GM19035 (cell line): ENCODE measurements at regions not wholly inside any gene's neighbourhood (a gene's known extent, or its start where the extent isn't known, plus 50 kb on each side); places are given as distances from the start of the nearest gene placed in this dataset.

Experiments used
- ATAC-seq: cut with Tn5 transposase; IDR thresholded peaks from one replicate; pipeline ENCODE4 v1.9.1; 2021; ENCODE audit not compliant: unreplicated experiment

DNA sequence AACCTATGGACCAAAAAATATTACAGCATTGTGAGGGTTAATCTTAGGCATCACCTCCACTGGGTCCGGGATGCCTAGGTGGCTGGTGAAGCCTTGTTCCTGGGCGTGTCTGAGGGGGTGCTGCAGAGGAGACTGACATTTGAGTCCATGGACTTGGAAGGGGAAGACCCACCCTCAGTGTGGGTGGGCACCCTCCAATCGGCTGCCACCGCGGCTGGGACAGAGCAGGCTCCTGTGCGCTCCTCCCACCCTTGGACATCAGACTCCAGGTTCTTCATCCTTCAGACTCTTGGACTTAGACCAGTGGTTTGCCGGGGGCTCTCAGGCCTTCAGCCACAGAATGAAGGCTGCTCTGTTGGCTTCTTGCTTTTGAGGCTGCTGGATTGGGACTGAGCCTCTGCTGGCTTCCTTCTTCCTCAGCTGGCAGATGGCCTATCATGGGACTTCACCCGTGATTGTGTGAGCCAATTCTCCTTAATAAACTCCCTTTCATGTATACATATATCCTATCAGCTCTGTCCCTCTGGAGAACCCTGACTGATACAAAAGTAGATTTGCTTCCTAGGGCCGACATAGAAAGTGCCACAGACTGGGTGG is 113.1 kb downstream of the TTLL2 start:
- ATAC-seq: no peak

- ATAC-seq: no peak
These were observed 116.9 kb downstream of the TTLL2 start for GRCh38 chr6:167441715-167442206.

- ATAC-seq: no peak
These were observed 117.4 kb downstream of the TTLL2 start for GRCh38 chr6:167442245-167442644.

GRCh38 chr6:167442796-167443680 is 118.2 kb downstream of the TTLL2 start:
- no peak for ATAC-seq

DNA sequence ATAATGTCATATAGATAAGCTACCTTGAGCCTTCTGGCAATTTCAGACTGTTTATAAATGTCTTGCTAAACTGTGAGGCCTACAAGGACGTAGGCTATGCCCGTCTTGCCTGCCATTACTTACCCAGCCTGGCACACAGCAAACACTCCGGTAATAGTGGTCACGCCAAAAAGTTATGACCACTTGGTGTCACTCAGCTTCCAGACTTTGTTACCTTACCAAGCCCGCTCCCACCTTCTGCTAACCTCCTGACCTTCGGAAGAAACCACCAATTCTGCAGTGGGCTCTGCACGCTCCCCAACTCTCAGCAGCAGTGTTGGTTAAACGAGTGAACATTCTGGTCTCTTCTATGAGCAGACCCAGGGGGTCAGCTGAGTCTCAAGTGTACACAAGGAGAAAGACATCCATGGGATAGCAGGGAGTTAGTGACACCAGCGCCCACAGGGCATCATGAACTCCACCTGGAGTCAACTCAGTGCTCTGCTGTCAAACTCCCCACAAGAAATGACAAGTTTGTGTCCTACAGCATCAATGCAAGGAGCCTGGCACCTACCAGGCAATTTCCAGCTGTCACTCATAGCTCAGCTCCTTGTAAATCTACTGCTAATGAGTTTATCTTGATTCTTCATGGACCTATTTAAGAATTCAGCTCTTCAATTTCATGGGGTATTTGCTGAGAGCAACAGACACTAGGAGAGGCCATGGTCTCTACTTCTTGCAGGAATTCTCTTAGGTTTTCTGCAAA is 119.9 kb downstream of the TTLL2 start:
- no peak for ATAC-seq

DNA sequence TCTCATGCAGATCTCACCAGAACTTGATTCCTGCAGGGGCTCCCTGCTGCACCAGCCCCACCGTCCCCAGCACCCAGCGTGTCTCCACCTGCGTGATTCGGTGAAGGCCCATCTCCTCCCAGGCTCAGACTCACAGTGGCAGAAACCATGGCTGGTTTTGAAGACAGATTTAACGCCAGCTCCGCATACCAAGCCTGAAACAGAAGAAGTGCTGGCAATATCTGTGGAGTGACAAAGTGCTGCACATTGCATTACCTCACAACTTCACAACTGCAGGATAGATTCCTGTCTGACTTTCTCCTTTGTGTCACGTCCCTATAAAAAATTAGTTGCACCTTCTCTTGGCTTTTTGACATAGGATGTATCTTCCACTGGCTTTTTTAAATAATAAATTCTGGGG is 120.7 kb downstream of the TTLL2 start:
- ATAC-seq: no peak

GRCh38 chr6:167446046-167446445 is 121.2 kb downstream of the TTLL2 start:
- no peak for ATAC-seq

DNA sequence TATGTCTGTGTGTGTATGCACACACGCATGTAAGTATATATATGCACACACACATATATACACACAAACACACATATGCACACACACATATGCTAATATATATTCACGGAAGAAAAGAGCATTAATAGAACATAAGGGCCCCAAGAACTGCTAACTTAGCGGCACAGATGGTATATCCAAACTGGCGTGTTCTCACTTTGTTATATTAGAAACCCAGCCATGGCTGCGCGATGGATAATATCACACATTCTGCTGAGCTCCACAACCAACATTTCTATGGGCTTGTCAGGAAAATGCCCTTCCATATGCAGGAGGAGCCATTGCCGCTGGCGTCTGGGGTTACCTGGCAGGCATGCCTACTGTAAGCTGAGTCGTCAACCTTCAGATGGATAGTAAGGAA is 122.1 kb downstream of the TTLL2 start:
- no peak for ATAC-seq

GRCh38 chr6:167448378-167448777 is 123.5 kb downstream of the TTLL2 start:
- ATAC-seq: no peak

DNA sequence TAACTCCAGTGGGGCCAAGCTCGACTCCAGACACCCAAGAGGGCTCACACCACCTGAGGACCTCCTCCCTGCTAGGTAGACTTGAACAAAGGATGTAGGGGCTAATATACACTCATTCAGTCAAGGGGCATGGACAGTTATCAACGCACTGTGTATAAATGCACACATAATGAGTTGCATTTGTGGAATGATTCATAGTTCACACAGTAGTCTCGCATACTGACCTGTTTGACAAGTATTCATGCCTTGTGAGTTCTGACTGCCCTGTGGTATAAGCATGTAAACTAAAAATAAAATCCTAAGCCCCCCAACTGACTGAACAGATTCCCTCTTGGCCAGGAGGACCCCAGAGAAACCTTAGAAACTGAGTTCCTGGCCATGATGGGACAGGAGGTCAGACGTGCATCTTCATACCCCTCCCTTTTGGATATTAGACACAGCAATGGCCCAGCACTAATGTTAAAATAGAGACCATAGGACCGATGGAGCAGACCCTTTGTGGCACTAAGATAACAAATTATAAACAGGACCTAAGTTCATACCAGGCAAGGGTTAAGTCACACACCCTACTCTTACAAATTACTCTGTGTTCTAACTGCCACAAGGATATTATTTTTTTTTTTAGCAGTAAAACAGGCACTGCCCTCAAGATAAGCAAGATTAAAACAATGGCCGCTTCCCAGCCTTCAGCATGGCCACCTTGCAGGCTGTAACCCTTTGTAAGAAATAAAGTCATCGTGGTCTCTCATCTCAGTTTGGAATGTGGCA is 124.4 kb downstream of the TTLL2 start:
- ATAC-seq: no peak

GRCh38 chr6:167450626-167451025 is 125.7 kb downstream of the TTLL2 start:
- no peak for ATAC-seq

DNA sequence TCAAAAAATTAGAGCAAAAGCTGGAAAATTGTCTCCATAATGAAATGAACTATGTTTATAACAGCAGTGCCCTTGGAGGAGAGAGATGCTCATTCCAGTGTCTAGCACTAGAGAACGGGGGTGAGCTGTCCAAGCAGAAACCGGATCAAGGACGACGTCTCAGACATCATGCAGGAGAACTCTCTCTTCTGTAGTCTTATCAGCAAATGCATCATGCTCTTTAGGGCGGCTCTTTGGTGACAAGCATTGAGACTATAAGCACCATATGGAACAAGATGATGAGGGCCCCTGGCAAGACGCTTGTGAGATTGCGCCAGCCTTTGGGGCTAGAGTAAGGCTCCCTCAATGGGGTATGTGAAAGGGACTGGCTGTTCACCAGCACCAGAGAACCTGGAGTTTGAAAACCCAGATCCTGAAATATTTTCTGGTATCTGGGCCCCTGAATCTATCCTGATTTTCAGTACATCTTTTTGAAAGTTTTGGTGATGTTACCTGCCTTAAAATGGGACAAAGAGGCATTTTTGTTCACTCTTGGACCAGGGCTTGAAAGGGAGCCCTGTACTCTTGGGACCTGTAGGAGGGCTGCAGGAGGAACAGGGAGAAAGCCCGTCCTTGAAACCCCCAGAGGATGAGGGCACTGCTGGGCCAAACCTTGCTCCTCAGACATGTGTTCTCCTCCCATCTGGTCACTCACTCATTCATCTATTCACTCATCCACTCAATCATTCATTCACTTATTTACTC is 127.6 kb downstream of the TTLL2 start:
- no peak for ATAC-seq

- no peak for ATAC-seq
These were observed 128.2 kb downstream of the TTLL2 start for GRCh38 chr6:167453082-167453446.

DNA sequence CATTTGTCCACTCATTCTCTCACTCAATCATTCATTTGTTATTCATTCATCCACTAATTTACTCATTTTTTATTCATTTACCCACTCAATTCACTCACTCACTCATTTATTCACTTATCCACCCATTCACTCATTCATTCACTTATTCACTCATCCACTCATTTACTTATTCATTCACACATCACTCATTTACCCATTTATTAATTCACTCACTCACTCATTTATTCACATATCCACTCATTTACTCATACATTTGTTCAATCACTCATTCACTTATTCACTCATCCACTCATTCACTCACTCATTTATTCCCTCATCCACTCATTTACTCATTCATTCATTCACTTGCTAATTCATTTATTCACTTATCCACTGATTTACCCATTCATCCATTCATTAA is 129.1 kb downstream of the TTLL2 start:
- no peak for ATAC-seq

DNA sequence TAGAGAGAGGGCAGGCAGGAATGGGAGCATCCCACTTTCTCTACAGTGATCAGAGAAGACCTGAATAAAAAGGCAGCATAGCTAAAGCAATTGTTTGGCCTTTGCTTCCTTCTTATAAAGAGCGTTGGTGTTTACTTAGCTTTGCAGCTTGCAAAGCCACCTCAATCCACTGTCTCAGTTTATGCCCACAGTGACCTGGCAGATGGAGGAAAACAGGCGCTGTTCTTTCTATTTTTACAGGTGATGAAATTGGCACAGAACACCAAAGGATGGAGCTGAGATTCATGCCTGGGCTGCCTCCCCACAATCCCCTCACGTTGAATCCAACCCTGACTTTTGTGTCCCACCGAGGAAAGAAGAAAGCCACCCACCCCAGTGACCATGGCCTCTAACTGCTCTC is 130.5 kb downstream of the TTLL2 start:
- no peak for ATAC-seq

DNA sequence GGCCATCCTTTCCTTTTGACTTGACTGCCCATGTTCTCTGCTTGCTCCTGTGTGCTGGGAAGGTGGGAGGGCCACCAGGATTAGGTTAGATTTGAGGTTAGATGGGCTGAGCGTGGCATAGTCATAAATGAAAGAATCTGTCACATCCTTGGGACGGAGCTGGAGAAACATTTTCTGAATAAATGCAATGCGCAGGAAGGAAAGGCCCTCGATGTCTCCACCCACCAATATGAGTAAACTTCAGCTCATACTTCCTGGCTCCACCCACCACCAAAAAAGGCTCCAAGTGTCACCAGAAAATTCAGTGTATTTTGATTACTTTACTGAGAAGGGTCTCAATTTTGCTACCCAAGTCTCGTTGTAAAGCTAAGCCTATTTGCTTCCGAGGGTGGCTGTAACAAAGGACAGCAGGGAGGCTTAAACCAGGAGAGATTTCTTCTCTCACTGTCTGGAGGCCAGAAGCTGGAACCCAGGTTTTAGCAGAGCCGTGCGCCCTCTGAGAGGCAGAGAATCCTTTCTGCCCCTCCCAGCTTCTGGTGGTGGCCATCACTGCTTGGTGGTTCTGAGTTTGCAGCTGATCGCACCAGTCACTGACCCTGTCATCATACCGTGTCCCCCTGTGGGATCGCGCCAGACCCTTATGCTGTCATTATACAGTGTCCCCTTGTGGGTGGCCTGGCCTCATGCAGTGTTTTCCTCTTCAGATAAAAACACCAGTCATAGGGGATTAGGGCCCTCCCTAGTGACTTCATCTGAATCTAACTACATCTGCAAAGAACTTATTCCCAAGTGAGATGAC is 137.8 kb downstream of the TTLL2 start:
- ATAC-seq: no peak

DNA sequence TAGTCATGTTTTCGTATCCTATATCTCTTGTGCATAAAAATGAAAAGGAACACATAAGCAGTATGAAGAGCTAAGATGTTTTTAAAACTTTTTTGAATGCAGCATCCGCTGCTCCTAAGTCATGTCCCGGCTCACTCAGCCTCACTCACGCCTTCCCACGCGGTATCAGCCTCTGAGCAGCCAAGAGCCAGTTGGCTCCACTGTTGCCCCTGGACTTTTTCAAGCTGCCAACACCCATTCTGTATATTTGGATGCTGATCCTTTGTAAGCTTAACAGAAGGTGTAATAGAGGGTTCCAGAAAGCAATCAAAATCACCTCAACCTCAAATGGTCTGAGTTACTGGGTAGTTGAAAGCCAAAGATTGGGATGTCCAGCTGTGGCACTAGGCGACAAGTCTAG is 139.3 kb downstream of the TTLL2 start:
- no peak for ATAC-seq

- ATAC-seq: no peak
These were observed 140.6 kb downstream of the TTLL2 start for GRCh38 chr6:167465482-167465881.

- no peak for ATAC-seq
These were observed 142.4 kb downstream of the TTLL2 start for GRCh38 chr6:167467282-167467681.
